ENCODE measurements at regions not wholly inside any gene's neighbourhood (a gene's known extent, or its start where the extent isn't known, plus 50 kb on each side); places are given as distances from the start of the nearest gene placed in this dataset.
A peak's percentile ranks its signal among the peaks of the same experiment; 100 is the strongest.

- H2AFZ ChIP-seq (ENCODE audit: low read length), result 0 out of 2 replicates have a peak overlapping the region, but pooled peaks have one; percentile 2
- no peaks in the 10 kb centered on the region for H3K9me3 ChIP-seq (ENCODE audit: low read length)
- ChIA-PET CTCF (no interaction called here), POLR2A (ENCODE audit: unreplicated experiment) (no interaction called here)
- DNase-seq (no peak), ATAC-seq (no peak)
- no peaks in the 10 kb centered on the region for H4K20me1 ChIP-seq (ENCODE audit: low read length)
- no peaks in the 10 kb centered on the region for H3K9me2 ChIP-seq (replicated peaks; ENCODE audit: low read length)
- H3K4me2 ChIP-seq (ENCODE audit: low read length), result no peak overlapping the region
- intact Hi-C loops (cut with micrococcal nuclease), result no loop called here
- no TSS peak for BruUV-seq (replicated peaks)
- peaks cover 8% of the 10 kb centered on the region; the same call in 1 of the 2 replicates for H3K4me1 ChIP-seq (ENCODE audit: insufficient read depth, low read length)
- TF ChIP-seq, protein P1, sequence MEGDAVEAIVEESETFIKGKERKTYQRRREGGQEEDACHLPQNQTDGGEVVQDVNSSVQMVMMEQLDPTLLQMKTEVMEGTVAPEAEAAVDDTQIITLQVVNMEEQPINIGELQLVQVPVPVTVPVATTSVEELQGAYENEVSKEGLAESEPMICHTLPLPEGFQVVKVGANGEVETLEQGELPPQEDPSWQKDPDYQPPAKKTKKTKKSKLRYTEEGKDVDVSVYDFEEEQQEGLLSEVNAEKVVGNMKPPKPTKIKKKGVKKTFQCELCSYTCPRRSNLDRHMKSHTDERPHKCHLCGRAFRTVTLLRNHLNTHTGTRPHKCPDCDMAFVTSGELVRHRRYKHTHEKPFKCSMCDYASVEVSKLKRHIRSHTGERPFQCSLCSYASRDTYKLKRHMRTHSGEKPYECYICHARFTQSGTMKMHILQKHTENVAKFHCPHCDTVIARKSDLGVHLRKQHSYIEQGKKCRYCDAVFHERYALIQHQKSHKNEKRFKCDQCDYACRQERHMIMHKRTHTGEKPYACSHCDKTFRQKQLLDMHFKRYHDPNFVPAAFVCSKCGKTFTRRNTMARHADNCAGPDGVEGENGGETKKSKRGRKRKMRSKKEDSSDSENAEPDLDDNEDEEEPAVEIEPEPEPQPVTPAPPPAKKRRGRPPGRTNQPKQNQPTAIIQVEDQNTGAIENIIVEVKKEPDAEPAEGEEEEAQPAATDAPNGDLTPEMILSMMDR (conservative IDR thresholded peaks at IDR 0.05; ENCODE audit: low read depth, low read length), result no peak
- TF ChIP-seq EZH2 (IDR thresholded peaks at IDR 0.05; ENCODE audit: low read length, unreplicated experiment), result no peak
- TF ChIP-seq EZH2phosphoT487 (IDR thresholded peaks at IDR 0.05; ENCODE audit: borderline replicate concordance, low read length), result no peak
- no peak overlapping the region for H3K4me3 ChIP-seq (ENCODE audit: low read length)
- no peaks in the 10 kb centered on the region for H3F3A ChIP-seq (ENCODE audit: low read length, unreplicated experiment)
- H3K79me2 ChIP-seq (ENCODE audit: low read length), result no peaks in the 10 kb centered on the region
- no peaks in the 10 kb centered on the region for H3K36me3 ChIP-seq (ENCODE audit: low read depth, low read length)
- H3K9ac ChIP-seq (ENCODE audit: low read length), result no peak overlapping the region
- no peak overlapping the region for H3K27ac ChIP-seq (ENCODE audit: low read length)
- H3K27me3 ChIP-seq (ENCODE audit: low read length), result no peaks in the 10 kb centered on the region
Observed at GRCh38 chr21:14767192-14767852, 221.2 kb upstream of the SAMSN1 start.

DNA sequence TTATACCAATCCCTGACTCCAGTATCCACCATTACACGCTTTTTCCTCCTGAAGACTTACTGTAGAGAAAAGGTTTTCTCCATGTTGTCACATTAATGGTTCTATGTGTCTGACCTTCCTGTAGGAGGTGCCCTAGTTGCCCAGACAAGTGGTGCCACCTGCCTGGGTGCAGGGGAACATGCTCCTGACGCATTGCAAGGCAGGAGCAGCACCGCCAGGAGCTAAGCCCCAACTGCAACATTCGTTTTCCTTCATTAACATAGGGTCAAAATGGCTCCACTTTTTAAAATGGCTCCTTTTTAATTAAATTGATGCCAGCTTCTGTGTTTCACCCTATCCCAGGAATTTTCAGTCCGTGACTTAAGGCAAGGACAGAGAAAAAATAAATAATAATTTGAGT lies 220.1 kb upstream of the SAMSN1 start:
- H3F3A ChIP-seq (ENCODE audit: low read length, unreplicated experiment), result no peaks in the 10 kb centered on the region
- H3K27me3 ChIP-seq (ENCODE audit: low read length), result no peaks in the 10 kb centered on the region
- DNase-seq (peak; percentile 8), ATAC-seq (no peak)
- BruUV-seq (replicated peaks), result no TSS peak
- peaks cover 8% of the 10 kb centered on the region; the same call in 1 of the 2 replicates for H3K4me1 ChIP-seq (ENCODE audit: insufficient read depth, low read length)
- H2AFZ ChIP-seq (ENCODE audit: low read length), result no peak overlapping the region
- H3K4me2 ChIP-seq (ENCODE audit: low read length), result no peak overlapping the region
- ChIA-PET POLR2A (ENCODE audit: unreplicated experiment) (no interaction called here), CTCF (no interaction called here)
- no peaks in the 10 kb centered on the region for H3K9me3 ChIP-seq (ENCODE audit: low read length)
- no peak overlapping the region for H3K27ac ChIP-seq (ENCODE audit: low read length)
- H3K79me2 ChIP-seq (ENCODE audit: low read length), result no peaks in the 10 kb centered on the region
- TF ChIP-seq, protein P1 (conservative IDR thresholded peaks at IDR 0.05; ENCODE audit: low read depth, low read length), result peak; percentile 34; the same call in 1 of the 2 replicates
- TF ChIP-seq EZH2phosphoT487 (IDR thresholded peaks at IDR 0.05; ENCODE audit: borderline replicate concordance, low read length), result no peak
- H3K36me3 ChIP-seq (ENCODE audit: low read depth, low read length), result no peaks in the 10 kb centered on the region
- no peaks in the 10 kb centered on the region for H4K20me1 ChIP-seq (ENCODE audit: low read length)
- intact Hi-C loops (cut with micrococcal nuclease), result no loop called here
- no peak overlapping the region for H3K9ac ChIP-seq (ENCODE audit: low read length)
- no peaks in the 10 kb centered on the region for H3K9me2 ChIP-seq (replicated peaks; ENCODE audit: low read length)
- H3K4me3 ChIP-seq (ENCODE audit: low read length), result no peak overlapping the region

DNA sequence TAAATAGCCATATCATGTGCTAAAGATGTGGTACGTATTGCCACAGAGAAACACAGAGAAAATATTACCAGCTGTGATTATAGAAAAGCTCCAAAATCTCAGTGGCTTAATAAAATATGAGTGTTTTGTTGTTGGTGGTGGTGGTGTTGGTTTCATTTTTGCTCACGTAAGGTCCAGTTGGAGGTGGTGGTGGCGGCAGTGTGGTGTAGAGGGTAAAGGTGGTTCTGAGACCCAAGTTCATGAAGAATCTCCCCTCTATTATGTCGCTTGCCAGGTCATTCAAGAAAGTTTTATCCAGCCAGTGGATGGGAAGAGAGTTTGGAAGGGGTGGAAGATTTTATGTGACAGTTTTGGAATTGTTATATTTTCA lies 217.6 kb upstream of the SAMSN1 start:
- Histone ChIP-seq H3K9me3 (ENCODE audit: low read length) (no peaks in the 10 kb centered on the region; the same call in 1 of the 2 replicates), H3K4me2 (ENCODE audit: low read length) (peak overlapping the region; percentile 35), H3K4me1 (ENCODE audit: insufficient read depth, low read length) (peaks cover 8% of the 10 kb centered on the region; the same call in 1 of the 2 replicates), H3K79me2 (ENCODE audit: low read length) (no peaks in the 10 kb centered on the region), H3K36me3 (ENCODE audit: low read depth, low read length) (no peaks in the 10 kb centered on the region), H3F3A (ENCODE audit: low read length, unreplicated experiment) (no peaks in the 10 kb centered on the region), H3K4me3 (ENCODE audit: low read length) (no peak overlapping the region), H2AFZ (ENCODE audit: low read length) (0 out of 2 replicates have a peak overlapping the region, but pooled peaks have one; percentile 52), H3K27ac (ENCODE audit: low read length) (no peak overlapping the region), H4K20me1 (ENCODE audit: low read length) (no peaks in the 10 kb centered on the region), H3K9ac (ENCODE audit: low read length) (no peak overlapping the region), H3K9me2 (replicated peaks; ENCODE audit: low read length) (no peaks in the 10 kb centered on the region), H3K27me3 (ENCODE audit: low read length) (no peaks in the 10 kb centered on the region)
- ChIA-PET CTCF (no interaction called here), POLR2A (ENCODE audit: unreplicated experiment) (no interaction called here)
- TF ChIP-seq, protein P1 (conservative IDR thresholded peaks at IDR 0.05; ENCODE audit: low read depth, low read length), result no peak
- TF ChIP-seq EZH2phosphoT487 (IDR thresholded peaks at IDR 0.05; ENCODE audit: borderline replicate concordance, low read length) (no peak), EZH2 (IDR thresholded peaks at IDR 0.05; ENCODE audit: low read length, unreplicated experiment) (no peak)
- intact Hi-C loops (cut with micrococcal nuclease), result no loop called here
- DNase-seq (no peak), ATAC-seq (no peak)
- no TSS peak for BruUV-seq (replicated peaks)
